ENCODE measurements at regions not wholly inside any gene's neighbourhood (a gene's known extent, or its start where the extent isn't known, plus 50 kb on each side); places are given as distances from the start of the nearest gene placed in this dataset.

DNA sequence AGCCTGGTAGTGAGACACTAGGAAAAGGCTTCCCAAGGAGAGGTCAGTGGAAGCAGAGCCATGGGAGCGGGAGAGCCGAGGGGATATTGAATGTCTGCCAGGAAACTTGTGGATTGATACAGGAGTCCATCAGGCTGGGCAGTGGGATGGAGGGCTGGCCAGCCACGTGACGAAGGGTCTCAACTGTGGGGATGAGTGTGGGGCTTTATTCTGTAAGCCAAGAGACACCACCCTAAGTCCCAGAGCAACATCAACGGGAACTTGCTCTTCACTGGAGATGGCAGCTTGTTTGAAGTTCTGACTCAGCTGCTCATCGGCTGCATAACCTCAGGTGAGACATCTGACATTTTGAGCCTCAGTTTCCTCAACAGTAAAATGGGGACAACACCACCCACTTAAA, 197.8 kb downstream of the VRK1 start:
- FAIRE-seq (no peak), DNase-seq (ENCODE audit: insufficient read length, low spot score) (no peak)
- TF ChIP-seq POLR2A (IDR thresholded peaks at IDR 0.05; ENCODE audit: low read depth, low read length), result no peak

DNA sequence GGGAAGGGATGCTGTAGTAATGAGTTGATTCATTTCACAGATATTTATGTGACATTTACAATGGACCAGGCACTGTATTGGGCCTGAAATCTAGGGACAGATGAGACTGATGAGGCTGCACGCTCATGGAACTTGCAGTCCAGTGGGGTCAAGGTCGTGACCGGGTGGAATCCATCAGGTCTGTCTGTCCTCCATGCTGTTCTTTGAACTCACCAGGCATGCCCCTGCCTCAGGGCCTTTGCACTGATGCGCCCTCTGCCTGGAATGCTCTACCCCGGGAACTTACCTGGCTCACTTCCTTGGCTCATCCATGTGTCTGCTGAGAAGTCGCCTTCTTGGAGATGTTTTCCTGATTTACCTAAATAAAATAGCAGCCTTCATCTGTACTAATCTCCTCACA, 200.1 kb downstream of the VRK1 start:
- no peak for FAIRE-seq
- no peak for DNase-seq (ENCODE audit: insufficient read length, low spot score)
- TF ChIP-seq POLR2A (IDR thresholded peaks at IDR 0.05; ENCODE audit: low read depth, low read length), result no peak

DNA sequence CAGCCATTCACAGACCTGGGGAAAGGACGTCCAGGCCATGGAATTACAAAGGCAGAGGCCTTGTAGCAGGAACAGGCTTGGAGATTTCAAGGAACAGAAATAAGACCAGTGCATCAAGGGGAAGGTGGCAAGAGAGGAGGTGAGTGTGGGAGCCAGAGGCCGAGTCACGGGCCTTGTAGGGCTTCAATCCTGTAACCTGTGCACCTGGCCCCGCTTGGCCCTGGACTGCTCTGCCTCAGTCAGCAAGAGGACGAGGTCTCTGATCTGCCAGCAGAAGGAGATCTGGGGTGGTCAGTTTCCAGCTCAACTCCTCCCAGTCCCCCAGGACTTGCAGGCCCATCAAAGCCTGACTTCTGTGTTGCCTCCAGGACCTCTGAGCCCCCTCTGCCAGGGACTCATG, 200.8 kb downstream of the VRK1 start:
- no peak for TF ChIP-seq POLR2A (IDR thresholded peaks at IDR 0.05; ENCODE audit: low read depth, low read length)
- DNase-seq (ENCODE audit: insufficient read length, low spot score) (no peak), FAIRE-seq (no peak)

DNA sequence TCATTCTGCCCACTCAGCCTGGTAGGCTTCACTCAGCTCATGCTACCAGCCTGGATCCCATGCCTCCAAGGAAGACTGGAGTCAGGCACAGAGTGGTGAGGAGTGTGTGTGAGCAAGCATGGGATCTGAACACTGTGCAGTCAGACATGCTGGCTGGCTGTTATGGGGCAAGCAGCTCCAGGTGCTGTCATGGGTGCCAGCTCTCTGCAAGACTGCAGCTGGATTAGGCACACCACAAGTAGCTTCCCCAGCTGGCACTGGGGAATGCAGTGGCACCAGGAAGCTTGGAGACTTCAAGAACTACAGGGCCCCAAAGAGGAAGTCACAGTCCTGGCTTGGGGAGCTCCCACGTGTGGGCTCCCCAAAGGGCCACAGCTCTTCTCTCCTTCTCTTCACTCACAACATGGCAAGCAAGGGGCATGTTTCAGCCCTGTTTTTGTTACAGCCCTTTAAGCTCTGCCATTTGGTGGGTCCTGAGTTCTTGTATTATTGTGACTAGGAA, 202.5 kb downstream of the VRK1 start:
- TF ChIP-seq POLR2A (IDR thresholded peaks at IDR 0.05; ENCODE audit: low read depth, low read length), result no peak
- FAIRE-seq (no peak), DNase-seq (ENCODE audit: insufficient read length, low spot score) (no peak)

DNA sequence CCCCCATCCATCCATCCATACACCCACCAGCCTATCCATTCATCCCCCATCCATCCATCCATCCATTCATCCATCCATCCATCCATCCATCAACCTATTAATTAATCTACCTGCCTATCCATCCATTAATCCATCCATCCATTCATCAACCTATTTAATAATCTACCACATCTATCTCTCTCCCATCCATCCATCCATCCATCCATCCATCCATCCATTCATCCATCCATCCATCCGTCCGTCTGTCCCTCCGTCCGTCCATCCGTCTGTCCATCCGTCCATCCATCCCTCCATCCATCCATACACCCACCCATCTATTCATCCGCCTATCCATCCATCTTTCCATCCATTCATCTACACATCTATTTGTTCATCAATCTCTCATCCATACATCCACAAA, 205.3 kb downstream of the VRK1 start:
- no peak for TF ChIP-seq POLR2A (IDR thresholded peaks at IDR 0.05; ENCODE audit: low read depth, low read length)
- DNase-seq (ENCODE audit: insufficient read length, low spot score) (no peak), FAIRE-seq (no peak)

DNA sequence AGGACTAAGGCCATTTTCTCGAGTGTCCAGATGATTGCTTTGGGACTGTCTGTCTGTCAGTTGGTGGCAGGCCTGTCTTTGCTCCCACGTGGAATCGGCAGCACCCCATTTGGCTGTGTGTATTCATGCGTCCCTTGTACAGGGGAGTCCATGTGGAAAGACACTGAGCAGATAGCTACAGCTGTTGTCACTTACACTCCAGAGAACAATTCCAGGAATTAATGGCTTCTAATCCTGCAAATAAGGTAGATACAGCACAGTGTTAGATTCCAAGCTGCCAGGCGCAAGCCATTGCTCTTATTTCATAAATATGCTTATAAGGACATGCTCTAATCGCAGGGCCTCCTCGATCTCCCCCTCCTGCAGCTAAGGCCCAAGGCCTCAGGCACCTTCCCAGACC, 208.8 kb downstream of the VRK1 start:
- no peak for FAIRE-seq
- no peak for TF ChIP-seq POLR2A (IDR thresholded peaks at IDR 0.05; ENCODE audit: low read depth, low read length)
- DNase-seq (ENCODE audit: insufficient read length, low spot score), result no peak

DNA sequence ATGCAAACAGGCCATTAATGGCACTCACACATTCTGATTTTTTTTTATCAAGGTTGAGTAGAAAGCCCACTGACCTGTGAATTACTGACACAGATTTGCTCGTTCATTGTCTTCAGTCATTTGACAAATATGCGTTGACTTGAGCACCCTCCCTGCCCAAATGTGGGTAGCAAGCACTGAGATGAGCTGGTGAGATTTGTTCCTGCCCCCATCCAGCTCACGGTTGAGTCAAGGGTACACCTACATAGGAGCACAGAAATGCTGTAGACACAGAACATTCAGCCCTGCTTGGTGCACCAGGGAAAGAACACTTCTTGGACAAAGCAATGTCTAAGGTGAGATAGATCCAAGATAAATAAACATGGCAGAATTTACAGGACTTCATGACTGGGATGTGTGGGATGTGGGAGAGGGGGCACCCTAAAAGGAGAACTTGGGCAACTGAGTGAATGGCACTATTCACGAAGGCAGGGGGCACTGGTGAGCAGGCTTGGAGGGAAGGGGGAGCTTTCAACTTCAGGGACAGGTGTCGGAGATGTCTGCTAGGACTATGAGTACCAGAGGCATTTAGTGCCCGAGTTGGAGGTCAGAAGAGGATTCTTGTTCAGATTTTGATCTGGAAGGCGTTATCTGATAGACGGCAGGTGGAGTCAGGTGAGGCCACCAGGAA, 213.4 kb downstream of the VRK1 start:
- TF ChIP-seq POLR2A (IDR thresholded peaks at IDR 0.05; ENCODE audit: low read depth, low read length), result no peak
- DNase-seq (ENCODE audit: insufficient read length, low spot score) (no peak), FAIRE-seq (no peak)

DNA sequence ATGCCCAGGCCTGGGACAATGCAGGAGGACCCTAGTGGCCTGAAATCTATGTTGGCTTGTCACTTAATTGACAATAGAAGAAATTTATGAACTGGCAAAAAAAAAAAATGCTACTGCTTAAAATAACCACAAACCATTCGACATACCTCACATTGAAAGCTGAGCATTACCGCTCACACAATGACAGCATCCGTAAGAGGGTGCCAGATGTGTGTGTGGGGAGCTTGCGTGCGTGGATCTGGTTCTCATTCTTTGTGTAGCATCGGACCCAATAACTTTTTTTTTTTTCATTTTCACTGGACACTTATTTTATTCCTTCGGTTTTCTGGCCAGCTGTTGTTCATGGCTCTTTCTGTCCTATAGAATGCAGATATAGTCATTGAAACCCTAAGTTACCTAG, 216.7 kb downstream of the VRK1 start:
- TF ChIP-seq POLR2A (IDR thresholded peaks at IDR 0.05; ENCODE audit: low read depth, low read length), result no peak
- DNase-seq (ENCODE audit: insufficient read length, low spot score) (no peak), FAIRE-seq (no peak)

DNA sequence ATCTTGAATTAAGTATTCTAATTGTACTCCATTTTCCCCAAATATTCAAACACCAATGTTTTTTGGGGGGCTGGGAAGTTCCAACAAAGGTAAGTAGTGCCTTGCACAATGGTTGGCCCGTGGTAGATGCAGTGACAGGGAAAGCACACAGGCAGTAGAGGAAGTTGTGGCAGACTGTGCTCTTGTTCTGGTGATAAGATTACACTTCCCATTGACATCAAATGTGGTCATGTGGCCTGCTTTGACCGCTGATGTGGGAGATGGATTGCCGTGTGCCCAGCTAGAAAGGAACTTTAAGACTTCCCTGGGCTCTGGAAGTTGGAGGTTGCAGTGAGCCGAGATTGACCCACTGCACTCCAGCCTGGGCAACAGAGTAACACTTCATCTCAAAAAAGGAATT, 223.8 kb downstream of the VRK1 start:
- TF ChIP-seq POLR2A (IDR thresholded peaks at IDR 0.05; ENCODE audit: low read depth, low read length), result no peak
- DNase-seq (ENCODE audit: insufficient read length, low spot score) (no peak), FAIRE-seq (no peak)

DNA sequence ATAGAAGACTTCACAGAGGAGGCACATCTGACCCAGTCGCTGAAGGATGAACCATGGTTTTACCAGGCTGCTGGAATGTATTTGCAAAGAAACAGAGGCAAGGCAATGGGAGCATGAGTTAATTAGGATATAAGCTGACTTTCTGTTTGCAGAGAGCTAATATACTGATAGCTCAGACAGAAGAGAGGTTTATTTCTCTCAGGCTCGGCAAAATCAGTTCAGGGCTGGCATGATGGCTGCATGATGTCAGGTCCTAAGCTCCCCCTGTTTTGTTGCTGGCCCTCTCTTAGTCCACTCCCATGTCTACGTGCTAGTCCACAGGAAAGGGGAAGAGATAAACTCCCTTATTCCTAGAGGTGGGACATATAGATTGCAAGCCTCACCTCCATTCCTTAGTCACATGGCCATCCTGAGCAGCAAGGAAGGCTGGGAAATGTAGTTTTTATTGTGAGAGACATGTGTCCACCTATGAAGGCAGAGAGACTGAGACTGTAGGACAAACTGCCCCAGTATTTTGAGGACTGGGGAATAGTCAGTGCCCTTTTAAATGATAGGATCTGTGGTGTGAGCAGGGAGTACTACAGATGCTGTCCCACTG, 224.5 kb downstream of the VRK1 start:
- TF ChIP-seq POLR2A (IDR thresholded peaks at IDR 0.05; ENCODE audit: low read depth, low read length), result no peak
- FAIRE-seq, result peak; percentile 20
- peak; percentile 33 for DNase-seq (ENCODE audit: insufficient read length, low spot score)

DNA sequence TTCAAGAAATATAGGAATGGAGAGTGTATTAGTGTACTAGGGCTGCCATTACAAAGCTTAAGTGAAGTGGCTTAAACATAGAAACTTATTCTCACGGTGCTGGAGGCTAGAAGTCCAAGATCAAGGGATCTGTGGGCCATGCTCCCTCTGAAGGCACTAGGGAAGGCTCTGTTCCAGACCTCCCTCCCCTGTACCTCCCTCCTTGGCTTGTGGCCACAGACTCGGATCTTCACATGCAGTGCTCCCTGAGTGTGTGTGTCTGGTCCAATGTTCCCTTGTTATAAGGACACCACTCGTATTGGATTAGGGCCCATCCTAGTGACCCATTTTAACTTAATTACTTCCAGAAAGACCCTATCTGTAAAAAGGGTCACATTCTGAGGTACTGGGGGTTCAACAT, 225.6 kb downstream of the VRK1 start:
- DNase-seq (ENCODE audit: insufficient read length, low spot score) (no peak), FAIRE-seq (no peak)
- no peak for TF ChIP-seq POLR2A (IDR thresholded peaks at IDR 0.05; ENCODE audit: low read depth, low read length)

DNA sequence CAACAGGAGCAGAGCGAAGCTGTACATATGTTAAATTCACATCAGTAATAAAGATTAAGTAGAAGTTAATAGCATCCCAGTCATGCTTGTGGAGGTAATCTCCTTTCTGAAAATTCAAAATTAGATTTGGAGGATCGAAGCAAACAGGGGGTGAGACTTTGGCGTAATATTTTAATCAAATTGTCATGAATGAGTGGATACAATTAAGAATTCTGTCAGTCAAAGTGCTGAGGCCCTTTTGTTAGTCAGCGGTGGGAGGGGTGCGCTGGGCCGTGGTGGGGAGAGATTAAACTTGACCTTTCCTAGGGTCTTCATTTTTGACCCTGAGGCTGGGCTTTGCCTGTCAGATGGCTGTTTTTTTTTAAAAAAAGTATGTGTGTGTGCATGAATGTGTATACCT, 226.7 kb downstream of the VRK1 start:
- TF ChIP-seq POLR2A (IDR thresholded peaks at IDR 0.05; ENCODE audit: low read depth, low read length), result no peak
- DNase-seq (ENCODE audit: insufficient read length, low spot score), result no peak
- FAIRE-seq, result no peak

DNA sequence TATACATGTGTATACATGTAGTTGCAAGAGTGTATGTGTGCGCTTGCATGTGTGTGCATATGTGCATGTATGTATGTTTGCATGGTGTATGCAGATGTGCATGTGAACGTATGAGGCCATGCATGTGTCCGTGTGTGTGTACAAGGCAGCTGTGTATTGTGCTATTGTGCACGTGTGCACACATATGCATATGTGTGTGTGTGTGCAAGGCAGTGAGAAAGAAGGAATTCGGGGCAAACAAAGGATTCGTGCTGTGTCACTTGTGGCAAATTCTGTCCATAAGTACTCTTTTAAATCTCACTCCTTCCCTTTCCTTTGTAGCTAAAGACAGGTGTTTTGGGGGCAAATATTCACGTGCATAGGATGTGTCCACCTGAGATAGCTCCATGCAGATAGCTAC, 227.1 kb downstream of the VRK1 start:
- DNase-seq (ENCODE audit: insufficient read length, low spot score) (no peak), FAIRE-seq (no peak)
- no peak for TF ChIP-seq POLR2A (IDR thresholded peaks at IDR 0.05; ENCODE audit: low read depth, low read length)

DNA sequence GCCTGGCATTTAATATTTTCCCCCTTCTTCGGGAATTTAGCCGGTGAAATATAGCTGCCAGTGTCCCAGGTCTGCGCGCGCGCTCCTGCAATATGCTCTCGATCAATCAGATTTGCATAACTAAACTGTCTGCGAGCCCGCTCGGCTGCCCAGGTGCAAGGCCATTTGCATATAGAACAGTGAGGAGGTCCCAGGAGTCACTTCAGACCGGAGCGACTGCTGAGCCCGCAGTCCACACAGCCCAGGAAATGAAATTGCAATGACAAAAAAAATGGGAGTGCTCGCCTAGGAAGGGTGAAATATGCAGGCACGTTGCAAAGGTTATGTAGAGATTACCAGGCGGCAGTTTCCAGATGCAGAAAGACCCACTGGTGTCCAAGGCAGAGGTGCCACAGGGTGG, 228.5 kb downstream of the VRK1 start:
- TF ChIP-seq POLR2A (IDR thresholded peaks at IDR 0.05; ENCODE audit: low read depth, low read length), result no peak
- no peak for FAIRE-seq
- no peak for DNase-seq (ENCODE audit: insufficient read length, low spot score)

DNA sequence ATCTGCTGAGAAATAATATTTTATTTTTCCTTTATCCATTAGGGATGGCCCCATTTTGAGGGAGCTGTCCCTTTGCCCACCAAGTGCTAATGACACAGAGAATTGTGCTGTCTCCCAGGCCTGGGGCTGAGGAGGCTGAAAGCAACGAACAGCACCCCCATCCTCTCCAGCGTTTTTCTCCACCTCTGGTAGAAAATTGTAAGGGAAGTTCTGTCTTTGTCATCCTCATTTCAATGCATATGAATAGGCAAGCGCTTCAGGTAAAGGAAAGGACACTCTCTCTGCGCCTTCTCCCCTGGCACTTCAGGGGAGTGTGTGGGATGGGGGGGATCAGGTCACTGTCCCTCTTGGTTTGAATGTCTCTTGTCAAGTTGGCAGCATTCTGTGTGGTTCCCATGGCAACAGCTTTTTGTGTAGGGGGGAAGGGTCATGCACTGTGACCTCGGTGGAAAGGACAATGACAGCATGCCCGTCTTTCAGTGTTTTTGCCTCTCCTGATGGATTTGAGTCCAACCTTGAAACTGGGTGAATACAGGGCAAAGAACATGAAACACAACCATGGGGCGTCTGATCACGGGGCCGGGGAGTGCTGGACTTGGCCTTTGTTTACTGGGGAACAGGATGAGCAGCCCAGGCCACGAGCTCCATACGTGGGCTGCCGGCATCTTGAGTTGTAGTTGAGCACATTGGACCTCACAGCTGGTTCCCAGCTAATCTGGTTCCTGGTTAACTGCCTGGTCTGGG, 230.2 kb downstream of the VRK1 start:
- FAIRE-seq (no peak), DNase-seq (ENCODE audit: insufficient read length, low spot score) (no peak)
- TF ChIP-seq POLR2A (IDR thresholded peaks at IDR 0.05; ENCODE audit: low read depth, low read length), result no peak

All from H54 (cell line).